GM12874 (cell line): ENCODE measurements at regions not wholly inside any gene's neighbourhood (a gene's known extent, or its start where the extent isn't known, plus 50 kb on each side); places are given as distances from the start of the nearest gene placed in this dataset.

Source experiments
- CTCF ChIP-seq: IDR thresholded peaks from 2 replicates; pipeline ENCODE4 v1.5.1; 2011; ENCODE audit warnings: low read depth, mild to moderate bottlenecking, control low read depth, low read length, moderate library complexity; ENCODE audit not compliant: insufficient read depth

- no peak for TF ChIP-seq CTCF
Observed at GRCh38 chr13:47798194-47798593, 202.9 kb downstream of the SUCLA2 start.

GRCh38 chr13:47796816-47797215, 204.3 kb downstream of the SUCLA2 start:
- TF ChIP-seq CTCF: no peak

GRCh38 chr13:47794963-47795362, 206.1 kb downstream of the SUCLA2 start:
- peak; percentile 63 for TF ChIP-seq CTCF

DNA sequence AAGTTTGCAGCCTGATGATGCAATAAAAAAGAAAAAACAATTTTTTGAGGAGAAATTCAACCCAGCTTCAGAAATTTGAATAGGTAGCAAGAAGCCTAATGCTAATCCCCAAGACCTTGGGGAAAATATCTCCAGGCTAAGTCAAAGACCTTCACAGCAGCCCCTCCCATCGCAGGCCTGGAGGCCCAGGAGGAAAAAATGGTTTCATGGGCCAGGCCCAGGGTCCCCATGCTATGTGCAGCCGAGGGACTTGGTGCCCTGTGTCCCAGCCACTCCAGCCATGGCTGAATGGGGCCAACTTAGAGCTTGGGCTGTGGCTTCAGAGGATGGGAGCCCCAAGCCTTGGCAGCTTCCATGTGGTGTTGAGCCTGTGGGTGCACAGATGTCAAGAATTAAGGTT, 210.3 kb downstream of the SUCLA2 start:
- no peak for TF ChIP-seq CTCF

DNA sequence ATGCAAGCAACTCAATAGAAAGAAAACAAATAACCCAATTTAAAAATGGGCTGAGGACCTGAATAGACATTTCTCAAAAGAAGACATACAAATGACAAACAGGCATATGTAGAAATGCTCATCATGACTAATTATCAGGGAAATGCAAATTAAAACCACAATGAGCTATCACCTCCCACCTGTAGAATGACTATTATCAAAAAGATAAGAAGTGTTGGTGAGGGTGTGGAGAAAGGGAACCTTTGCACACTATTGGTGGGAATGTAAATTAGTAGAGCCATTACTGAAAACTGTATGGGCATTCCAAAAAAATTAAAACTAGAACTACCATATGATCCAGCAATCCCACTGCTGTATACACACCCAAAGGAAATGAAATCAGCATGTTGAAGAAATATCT, 212.2 kb downstream of the SUCLA2 start:
- no peak for TF ChIP-seq CTCF

GRCh38 chr13:47774671-47774994, 226.4 kb downstream of the SUCLA2 start:
- no peak for TF ChIP-seq CTCF

DNA sequence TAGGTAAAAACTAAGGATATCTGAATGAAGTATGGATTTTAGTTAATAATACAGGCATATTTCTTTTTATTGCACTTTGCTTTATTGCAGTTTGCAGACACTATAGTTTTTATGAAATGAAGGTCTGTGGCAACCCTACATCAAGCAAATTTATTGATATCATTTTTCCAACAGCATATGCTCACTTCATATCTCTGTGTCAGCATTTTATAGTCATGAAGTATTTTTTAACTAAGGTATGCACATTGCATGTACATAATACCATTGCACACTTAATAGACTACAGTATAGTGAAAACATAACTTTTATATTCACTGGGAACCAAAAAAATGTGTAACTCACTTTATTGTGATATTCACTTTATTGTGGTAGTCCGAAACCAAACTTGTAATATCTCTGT, 236.3 kb downstream of the SUCLA2 start:
- TF ChIP-seq CTCF: no peak
